OCI-LY1 (cell line): ENCODE measurements at regions not wholly inside any gene's neighbourhood (a gene's known extent, or its start where the extent isn't known, plus 50 kb on each side); places are given as distances from the start of the nearest gene placed in this dataset.

Experiments used
- H2AFZ ChIP-seq: fragments of 200-600 bp; sonication (generic), shearing (Covaris generic); 2 replicates; pipeline ENCODE4 v1.6.0; 2014; ENCODE audit warnings: antibody characterized with exemption, mild to moderate bottlenecking, low read length
- H3F3A ChIP-seq: fragments of 200-600 bp; sonication (generic), shearing (Covaris generic); 2 replicates; pipeline ENCODE4 v1.6.0; 2014; ENCODE audit warnings: mild to moderate bottlenecking, antibody characterized with exemption, low read length, moderate library complexity; ENCODE audit not compliant: insufficient read depth
- H3K27ac ChIP-seq: fragments of 200-600 bp; sonication (generic); 2 replicates; pipeline ENCODE4 v1.5.1; 2014; ENCODE audit warnings: low read length, mixed run types, mild to moderate bottlenecking, low read depth; ENCODE audit not compliant: poor library complexity, severe bottlenecking
- H3K27me3 ChIP-seq: fragments of 200-600 bp; sonication (generic); 2 replicates; pipeline ENCODE4 v1.6.0; 2014; ENCODE audit warnings: antibody characterized with exemption, mild to moderate bottlenecking, low read length, moderate library complexity; ENCODE audit not compliant: insufficient read depth
- H3K36me3 ChIP-seq: fragments of 200-600 bp; sonication (generic); 2 replicates; pipeline ENCODE4 v1.6.1; 2014; ENCODE audit warnings: mild to moderate bottlenecking, antibody characterized with exemption, low read length, moderate library complexity, mixed read lengths; ENCODE audit not compliant: insufficient read depth
- H3K4me1 ChIP-seq: fragments of 200-600 bp; sonication (generic); 2 replicates; pipeline ENCODE4 v1.5.1; 2014; ENCODE audit warnings: mild to moderate bottlenecking, low read length, moderate library complexity; ENCODE audit not compliant: insufficient read depth, severe bottlenecking
- H3K4me2 ChIP-seq: fragments of 200-600 bp; sonication (generic), shearing (Covaris generic); 2 replicates; pipeline ENCODE4 v1.6.1; 2014; ENCODE audit warnings: low read length
- H3K4me3 ChIP-seq: fragments of 200-600 bp; sonication (generic); 2 replicates; pipeline ENCODE4 v1.5.1; 2014; ENCODE audit warnings: low read length, low read depth, mild to moderate bottlenecking, mixed read lengths; ENCODE audit not compliant: poor library complexity, severe bottlenecking
- H3K79me2 ChIP-seq: fragments of 200-600 bp; shearing (Covaris generic); 2 replicates; pipeline ENCODE4 v1.6.1; 2016; ENCODE audit warnings: mixed run types, low read length, mixed read lengths; ENCODE audit not compliant: insufficient read depth
- H3K9ac ChIP-seq: fragments of 200-600 bp; sonication (generic), shearing (Covaris generic); 2 replicates; pipeline ENCODE4 v1.6.1; 2014; ENCODE audit warnings: mild to moderate bottlenecking, low read length, mixed read lengths
- H3K9me2 ChIP-seq: fragments of 200-600 bp; sonication (generic), shearing (Covaris generic); 2 replicates; pipeline ENCODE4 v1.6.1; 2014; ENCODE audit warnings: low read depth, mild to moderate bottlenecking, low read length, mixed read lengths
- H3K9me3 ChIP-seq: fragments of 200-600 bp; shearing (Covaris generic); 2 replicates; pipeline ENCODE4 v1.6.1; 2014; ENCODE audit warnings: low read length, mixed read lengths
- H4K20me1 ChIP-seq: fragments of 200-600 bp; sonication (generic), shearing (Covaris generic); 2 replicates; pipeline ENCODE4 v1.6.0; 2016; ENCODE audit warnings: mild to moderate bottlenecking, low read length; ENCODE audit not compliant: insufficient read depth
- EZH2 ChIP-seq: fragments of 200-600 bp; sonication (generic), shearing (Covaris generic); IDR thresholded peaks from 2 replicates; pipeline ENCODE4 v1.8.0; 2017; ENCODE audit warnings: borderline replicate concordance, mixed run types, mild to moderate bottlenecking, antibody characterized with exemption, low read length, moderate library complexity, mixed read lengths
- TF ChIP-seq, protein P1 (sequence below): fragments of 200-600 bp; sonication (generic), shearing (Covaris generic); IDR thresholded peaks from 2 replicates; pipeline ENCODE4 v1.5.1; 2017; ENCODE audit warnings: mild to moderate bottlenecking, antibody characterized with exemption, low read length, moderate library complexity, mixed read lengths

DNA sequence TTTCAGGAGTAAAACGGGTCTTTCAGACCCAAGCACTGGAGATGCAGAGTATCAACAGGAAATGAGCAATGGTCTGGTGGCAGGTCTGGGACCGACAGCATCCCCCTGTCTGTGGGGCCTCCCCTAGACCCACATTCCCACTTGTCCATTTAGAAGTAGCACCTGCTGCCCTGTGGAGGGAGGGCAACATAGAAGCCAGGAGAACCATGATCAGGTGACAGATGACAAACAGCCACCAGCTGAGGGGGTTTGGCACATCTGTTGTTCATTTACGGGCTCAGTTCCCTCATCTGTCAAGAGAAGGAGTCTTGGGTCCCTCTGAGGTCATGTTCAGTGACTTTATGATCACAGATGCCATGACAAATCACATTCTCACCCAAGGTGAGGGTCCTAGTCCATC, 77.9 kb upstream of the SLC66A3 start:
- TF ChIP-seq, protein P1, sequence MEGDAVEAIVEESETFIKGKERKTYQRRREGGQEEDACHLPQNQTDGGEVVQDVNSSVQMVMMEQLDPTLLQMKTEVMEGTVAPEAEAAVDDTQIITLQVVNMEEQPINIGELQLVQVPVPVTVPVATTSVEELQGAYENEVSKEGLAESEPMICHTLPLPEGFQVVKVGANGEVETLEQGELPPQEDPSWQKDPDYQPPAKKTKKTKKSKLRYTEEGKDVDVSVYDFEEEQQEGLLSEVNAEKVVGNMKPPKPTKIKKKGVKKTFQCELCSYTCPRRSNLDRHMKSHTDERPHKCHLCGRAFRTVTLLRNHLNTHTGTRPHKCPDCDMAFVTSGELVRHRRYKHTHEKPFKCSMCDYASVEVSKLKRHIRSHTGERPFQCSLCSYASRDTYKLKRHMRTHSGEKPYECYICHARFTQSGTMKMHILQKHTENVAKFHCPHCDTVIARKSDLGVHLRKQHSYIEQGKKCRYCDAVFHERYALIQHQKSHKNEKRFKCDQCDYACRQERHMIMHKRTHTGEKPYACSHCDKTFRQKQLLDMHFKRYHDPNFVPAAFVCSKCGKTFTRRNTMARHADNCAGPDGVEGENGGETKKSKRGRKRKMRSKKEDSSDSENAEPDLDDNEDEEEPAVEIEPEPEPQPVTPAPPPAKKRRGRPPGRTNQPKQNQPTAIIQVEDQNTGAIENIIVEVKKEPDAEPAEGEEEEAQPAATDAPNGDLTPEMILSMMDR = no peak
- TF ChIP-seq EZH2 = no peak
- no peaks in the 10 kb centered on the region for H3K79me2 ChIP-seq
- H3K36me3 ChIP-seq = no peaks in the 10 kb centered on the region
- no peaks in the 10 kb centered on the region for H3K9me3 ChIP-seq
- no peak overlapping the region for H2AFZ ChIP-seq
- no peaks in the 10 kb centered on the region for H3F3A ChIP-seq
- no peaks in the 10 kb centered on the region for H3K9me2 ChIP-seq
- H3K27me3 ChIP-seq = no peaks in the 10 kb centered on the region
- no peaks in the 10 kb centered on the region for H3K4me1 ChIP-seq
- H4K20me1 ChIP-seq = no peaks in the 10 kb centered on the region
- H3K9ac ChIP-seq = no peak overlapping the region
- no peak overlapping the region for H3K27ac ChIP-seq
- no peak overlapping the region for H3K4me3 ChIP-seq
- no peak overlapping the region for H3K4me2 ChIP-seq

GRCh38 chr2:11079136-11079824, 76.0 kb upstream of the SLC66A3 start:
- H3K9ac ChIP-seq = no peak overlapping the region
- H3K9me3 ChIP-seq = no peaks in the 10 kb centered on the region
- H2AFZ ChIP-seq = no peak overlapping the region
- H3K9me2 ChIP-seq = no peaks in the 10 kb centered on the region
- no peaks in the 10 kb centered on the region for H3K79me2 ChIP-seq
- H3F3A ChIP-seq = no peaks in the 10 kb centered on the region
- H3K4me2 ChIP-seq = no peak overlapping the region
- H3K27ac ChIP-seq = no peak overlapping the region
- no peak overlapping the region for H3K4me3 ChIP-seq
- H3K36me3 ChIP-seq = no peaks in the 10 kb centered on the region
- no peaks in the 10 kb centered on the region for H3K27me3 ChIP-seq
- no peaks in the 10 kb centered on the region for H4K20me1 ChIP-seq
- H3K4me1 ChIP-seq = no peaks in the 10 kb centered on the region
- TF ChIP-seq, protein P1 = no peak
- no peak for TF ChIP-seq EZH2

DNA sequence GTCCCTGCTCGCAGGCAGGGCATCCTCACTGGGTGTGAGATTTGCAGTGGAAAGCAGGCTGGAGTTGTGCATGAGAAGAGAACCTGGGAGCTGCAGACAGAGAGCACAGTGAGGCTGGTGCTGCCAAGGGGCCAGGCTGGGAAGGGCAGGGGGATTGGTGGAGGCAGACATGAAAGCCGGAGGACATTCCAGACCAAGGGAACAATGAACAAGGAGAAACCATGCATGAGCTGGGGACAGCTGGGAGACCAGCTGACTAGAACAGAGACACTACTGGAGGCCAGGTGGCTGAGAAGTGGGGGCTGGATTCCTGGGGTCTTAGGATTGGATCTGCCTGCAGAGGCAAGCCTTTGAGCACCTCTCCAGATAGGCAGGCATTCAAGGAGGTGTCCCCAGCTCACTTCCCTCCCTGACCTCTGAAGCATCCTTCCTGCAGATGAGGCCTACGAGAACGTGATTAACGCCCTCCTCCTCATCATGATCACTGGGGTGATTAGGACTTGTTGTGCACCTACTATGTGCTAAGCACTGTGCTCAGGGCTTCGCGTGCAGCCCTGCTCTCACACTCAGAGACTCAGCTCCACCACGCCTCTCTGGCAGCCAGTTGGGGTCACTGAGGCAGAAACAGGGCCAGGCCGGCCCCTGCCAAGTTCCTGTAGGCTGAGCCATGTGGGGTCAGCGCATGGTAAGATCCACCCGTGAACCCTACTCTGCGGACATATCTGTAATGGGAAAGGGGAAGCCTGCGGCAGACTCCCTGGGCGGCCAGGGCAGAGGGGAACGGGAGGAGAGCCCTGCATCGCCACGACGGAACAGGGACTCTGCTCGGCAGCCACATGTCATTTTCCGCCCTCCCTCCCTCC, 74.8 kb upstream of the SLC66A3 start:
- Histone ChIP-seq H3K27me3 (no peaks in the 10 kb centered on the region), H3K4me2 (no peak overlapping the region), H3K36me3 (no peaks in the 10 kb centered on the region), H3K4me1 (no peaks in the 10 kb centered on the region), H3K9me2 (no peaks in the 10 kb centered on the region), H3K4me3 (no peak overlapping the region), H2AFZ (no peak overlapping the region), H3K9me3 (no peaks in the 10 kb centered on the region), H4K20me1 (no peaks in the 10 kb centered on the region), H3F3A (no peaks in the 10 kb centered on the region), H3K27ac (no peak overlapping the region), H3K9ac (no peak overlapping the region), H3K79me2 (no peaks in the 10 kb centered on the region)
- no peak for TF ChIP-seq EZH2
- TF ChIP-seq, protein P1 = no peak
